Stimulated activated CD8-positive, alpha-beta memory T cell treated with anti-CD3 and anti-CD28 coated beads, Interleukin-12 subunit alpha, Interleukin-12 subunit beta, amount 100 ng/mL, for 24 hours (primary cell): ENCODE measurements at regions not wholly inside any gene's neighbourhood (a gene's known extent, or its start where the extent isn't known, plus 50 kb on each side); places are given as distances from the start of the nearest gene placed in this dataset.

Source experiments
- DNase-seq: peaks from one replicate; pipeline ENCODE4 v3.0.0-alpha.2; 2020; ENCODE audit errors: extremely low read depth

DNA sequence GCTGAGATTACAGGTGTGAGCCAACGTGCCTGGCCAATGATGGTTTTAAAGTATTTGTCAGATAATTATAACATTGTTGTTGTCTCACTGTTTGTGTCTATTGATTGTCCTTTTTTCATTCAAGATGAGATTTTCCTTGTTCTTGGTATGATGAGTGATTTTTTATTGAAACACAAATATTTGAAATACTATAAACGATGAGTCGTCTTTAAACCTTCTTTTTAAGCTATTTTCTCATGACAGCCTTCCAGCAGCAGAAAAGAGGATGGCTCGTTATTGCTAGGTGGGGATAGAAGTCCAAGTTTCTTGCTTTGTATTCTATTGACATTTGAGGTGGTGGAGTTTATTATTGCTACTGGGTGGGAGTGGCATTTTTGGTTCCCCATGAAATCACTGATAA is 61.7 kb upstream of the MDFIC2 start:
- no peak for DNase-seq
